ENCODE measurements at regions not wholly inside any gene's neighbourhood (a gene's known extent, or its start where the extent isn't known, plus 50 kb on each side); places are given as distances from the start of the nearest gene placed in this dataset.

GRCh38 chr4:178470996-178471784 is 1029.0 kb upstream of the AGA start:
- ATAC-seq (ENCODE audit: insufficient read depth, low read depth) (no peak), DNase-seq (no peak)

DNA sequence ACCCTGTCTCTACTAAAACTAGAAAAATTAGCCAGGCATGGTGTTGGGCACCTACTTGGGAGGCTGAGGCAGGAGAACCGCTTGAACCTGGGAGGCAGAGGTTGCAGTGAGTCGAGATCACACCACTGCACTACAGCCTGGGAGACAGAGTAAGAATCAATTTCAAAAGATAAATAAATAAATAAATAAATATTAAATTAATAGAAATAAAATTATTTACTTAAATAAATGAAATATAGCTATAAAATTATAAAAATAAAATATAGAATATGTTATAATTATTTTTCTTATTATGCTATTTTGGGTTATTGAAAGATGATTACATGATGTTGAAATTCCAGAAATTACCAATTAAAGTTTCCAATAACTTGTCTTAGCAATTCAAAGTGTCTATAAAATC is 1029.8 kb upstream of the AGA start:
- no peak overlapping the region for H3K9ac ChIP-seq (ENCODE audit: low read depth, low read length)
- no peak for DNase-seq
- no peaks in the 10 kb centered on the region for H3K27me3 ChIP-seq (ENCODE audit: insufficient read depth, low read length, poor library complexity)
- no peaks in the 10 kb centered on the region for H3K9me3 ChIP-seq (ENCODE audit: insufficient read depth, low read length, severe bottlenecking)
- no peak overlapping the region for H3K4me2 ChIP-seq (ENCODE audit: insufficient read depth, low read length)
- TF ChIP-seq, protein P1, sequence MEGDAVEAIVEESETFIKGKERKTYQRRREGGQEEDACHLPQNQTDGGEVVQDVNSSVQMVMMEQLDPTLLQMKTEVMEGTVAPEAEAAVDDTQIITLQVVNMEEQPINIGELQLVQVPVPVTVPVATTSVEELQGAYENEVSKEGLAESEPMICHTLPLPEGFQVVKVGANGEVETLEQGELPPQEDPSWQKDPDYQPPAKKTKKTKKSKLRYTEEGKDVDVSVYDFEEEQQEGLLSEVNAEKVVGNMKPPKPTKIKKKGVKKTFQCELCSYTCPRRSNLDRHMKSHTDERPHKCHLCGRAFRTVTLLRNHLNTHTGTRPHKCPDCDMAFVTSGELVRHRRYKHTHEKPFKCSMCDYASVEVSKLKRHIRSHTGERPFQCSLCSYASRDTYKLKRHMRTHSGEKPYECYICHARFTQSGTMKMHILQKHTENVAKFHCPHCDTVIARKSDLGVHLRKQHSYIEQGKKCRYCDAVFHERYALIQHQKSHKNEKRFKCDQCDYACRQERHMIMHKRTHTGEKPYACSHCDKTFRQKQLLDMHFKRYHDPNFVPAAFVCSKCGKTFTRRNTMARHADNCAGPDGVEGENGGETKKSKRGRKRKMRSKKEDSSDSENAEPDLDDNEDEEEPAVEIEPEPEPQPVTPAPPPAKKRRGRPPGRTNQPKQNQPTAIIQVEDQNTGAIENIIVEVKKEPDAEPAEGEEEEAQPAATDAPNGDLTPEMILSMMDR (IDR thresholded peaks at IDR 0.05; ENCODE audit: borderline replicate concordance, extremely low read depth, low read length, poor library complexity, severe bottlenecking): no peak
- no peak for TF ChIP-seq EZH2 (IDR thresholded peaks at IDR 0.05; ENCODE audit: borderline replicate concordance, low read depth, low read length, severe bottlenecking)
- no peaks in the 10 kb centered on the region for H3K79me2 ChIP-seq (ENCODE audit: insufficient read depth, low read length)
- H2AFZ ChIP-seq (ENCODE audit: low read depth, low read length): no peak overlapping the region
- no peaks in the 10 kb centered on the region for H3K4me1 ChIP-seq (ENCODE audit: insufficient read depth, low read length)
- no peak overlapping the region for H3K27ac ChIP-seq (ENCODE audit: low read length)
- H3K36me3 ChIP-seq (ENCODE audit: insufficient read depth, low read length): no peaks in the 10 kb centered on the region
- no peak for ATAC-seq (ENCODE audit: insufficient read depth, low read depth)
- no peaks in the 10 kb centered on the region for H4K20me1 ChIP-seq (ENCODE audit: insufficient read depth, low read length)
- H3K4me3 ChIP-seq (ENCODE audit: low read depth in 1 of 2, low read length in 2 of 2): no peak overlapping the region

More at GRCh38 chr4:178470996-178471784, 1029.0 kb upstream of the AGA start:
- H3K27me3 ChIP-seq (ENCODE audit: insufficient read depth, low read length, poor library complexity): no peaks in the 10 kb centered on the region
- no peak overlapping the region for H3K4me2 ChIP-seq (ENCODE audit: insufficient read depth, low read length)
- TF ChIP-seq, protein P1 (IDR thresholded peaks at IDR 0.05; ENCODE audit: borderline replicate concordance, extremely low read depth, low read length, poor library complexity, severe bottlenecking): no peak
- no peak for TF ChIP-seq EZH2 (IDR thresholded peaks at IDR 0.05; ENCODE audit: borderline replicate concordance, low read depth, low read length, severe bottlenecking)
- H3K9me3 ChIP-seq (ENCODE audit: insufficient read depth, low read length, severe bottlenecking): no peaks in the 10 kb centered on the region
- H4K20me1 ChIP-seq (ENCODE audit: insufficient read depth, low read length): no peaks in the 10 kb centered on the region
- H3K9ac ChIP-seq (ENCODE audit: low read depth, low read length): no peak overlapping the region
- H2AFZ ChIP-seq (ENCODE audit: low read depth, low read length): no peak overlapping the region
- H3K4me1 ChIP-seq (ENCODE audit: insufficient read depth, low read length): no peaks in the 10 kb centered on the region
- H3K4me3 ChIP-seq (ENCODE audit: low read depth in 1 of 2, low read length in 2 of 2): no peak overlapping the region
- no peaks in the 10 kb centered on the region for H3K79me2 ChIP-seq (ENCODE audit: insufficient read depth, low read length)
- H3K36me3 ChIP-seq (ENCODE audit: insufficient read depth, low read length): no peaks in the 10 kb centered on the region
- no peak overlapping the region for H3K27ac ChIP-seq (ENCODE audit: low read length)

DNA sequence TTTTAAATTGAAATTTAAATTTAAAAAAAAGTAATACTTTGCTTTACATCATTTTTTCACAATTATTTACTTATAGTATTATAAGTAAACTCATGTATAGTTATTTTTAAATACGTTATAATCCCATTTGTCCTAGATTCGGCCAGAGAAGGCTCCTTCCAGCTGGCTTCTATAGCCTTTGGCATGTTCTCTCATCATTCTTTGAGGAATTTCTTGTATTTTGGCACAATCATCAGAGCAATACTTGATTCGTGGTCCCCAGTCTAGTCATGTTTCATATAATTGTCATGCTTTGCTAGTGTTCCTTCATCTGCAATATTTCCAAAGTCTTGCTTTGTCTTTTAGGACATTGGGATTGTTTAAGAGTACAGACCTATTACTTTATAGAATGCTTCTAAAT is 1037.9 kb upstream of the AGA start:
- no peaks in the 10 kb centered on the region for H3K79me2 ChIP-seq (ENCODE audit: insufficient read depth, low read length)
- no peak overlapping the region for H3K4me3 ChIP-seq (ENCODE audit: low read depth in 1 of 2, low read length in 2 of 2)
- H3K4me2 ChIP-seq (ENCODE audit: insufficient read depth, low read length): no peak overlapping the region
- no peaks in the 10 kb centered on the region for H3K4me1 ChIP-seq (ENCODE audit: insufficient read depth, low read length)
- H3K27ac ChIP-seq (ENCODE audit: low read length): no peak overlapping the region
- H3K9me3 ChIP-seq (ENCODE audit: insufficient read depth, low read length, severe bottlenecking): no peaks in the 10 kb centered on the region
- ATAC-seq (ENCODE audit: insufficient read depth, low read depth) (no peak), DNase-seq (no peak)
- H3K9ac ChIP-seq (ENCODE audit: low read depth, low read length): no peak overlapping the region
- TF ChIP-seq, protein P1 (IDR thresholded peaks at IDR 0.05; ENCODE audit: borderline replicate concordance, extremely low read depth, low read length, poor library complexity, severe bottlenecking): no peak
- no peak for TF ChIP-seq EZH2 (IDR thresholded peaks at IDR 0.05; ENCODE audit: borderline replicate concordance, low read depth, low read length, severe bottlenecking)
- no peak overlapping the region for H2AFZ ChIP-seq (ENCODE audit: low read depth, low read length)
- no peaks in the 10 kb centered on the region for H3K36me3 ChIP-seq (ENCODE audit: insufficient read depth, low read length)
- H4K20me1 ChIP-seq (ENCODE audit: insufficient read depth, low read length): no peaks in the 10 kb centered on the region
- H3K27me3 ChIP-seq (ENCODE audit: insufficient read depth, low read length, poor library complexity): no peaks in the 10 kb centered on the region
